HG02678 (cell line): ENCODE measurements at regions not wholly inside any gene's neighbourhood (a gene's known extent, or its start where the extent isn't known, plus 50 kb on each side); places are given as distances from the start of the nearest gene placed in this dataset.

ENCODE experiments used
- ATAC-seq: cut with Tn5 transposase; IDR thresholded peaks from one replicate; pipeline ENCODE4 v1.9.1; 2021; ENCODE audit warnings: mild to moderate bottlenecking, moderate library complexity; ENCODE audit not compliant: unreplicated experiment

GRCh38 chr2:207403141-207403540 is 126.6 kb upstream of the CREB1 start:
- ATAC-seq: no peak

GRCh38 chr2:207403950-207404349 is 125.8 kb upstream of the CREB1 start:
- ATAC-seq: no peak

- no peak for ATAC-seq
These were observed 124.6 kb upstream of the CREB1 start for GRCh38 chr2:207405150-207405549.

GRCh38 chr2:207408086-207408794 is 121.5 kb upstream of the CREB1 start:
- peak; percentile 83 for ATAC-seq

GRCh38 chr2:207409517-207409916 is 120.2 kb upstream of the CREB1 start:
- no peak for ATAC-seq

- ATAC-seq: no peak
These were observed 116.9 kb upstream of the CREB1 start for GRCh38 chr2:207412787-207413310.

GRCh38 chr2:207413376-207413907 is 116.3 kb upstream of the CREB1 start:
- ATAC-seq: no peak

GRCh38 chr2:207416111-207416510 is 113.7 kb upstream of the CREB1 start:
- no peak for ATAC-seq

GRCh38 chr2:207416900-207417299 is 112.9 kb upstream of the CREB1 start:
- ATAC-seq: no peak

- ATAC-seq: no peak
These were observed 112.5 kb upstream of the CREB1 start for GRCh38 chr2:207417301-207417718.

GRCh38 chr2:207418419-207418818 is 111.3 kb upstream of the CREB1 start:
- no peak for ATAC-seq

GRCh38 chr2:207419331-207419730 is 110.4 kb upstream of the CREB1 start:
- no peak for ATAC-seq

- ATAC-seq: no peak
These were observed 108.1 kb upstream of the CREB1 start for GRCh38 chr2:207421671-207422070.

GRCh38 chr2:207422380-207422779 is 107.4 kb upstream of the CREB1 start:
- no peak for ATAC-seq

GRCh38 chr2:207423886-207424285 is 105.9 kb upstream of the CREB1 start:
- peak; percentile 97 for ATAC-seq

- no peak for ATAC-seq
These were observed 101.8 kb upstream of the CREB1 start for GRCh38 chr2:207427986-207428385.

GRCh38 chr2:207428573-207428972 is 101.2 kb upstream of the CREB1 start:
- ATAC-seq: no peak

- ATAC-seq: no peak
These were observed 97.3 kb upstream of the CREB1 start for GRCh38 chr2:207432453-207432852.

- no peak for ATAC-seq
These were observed 95.5 kb upstream of the CREB1 start for GRCh38 chr2:207434306-207434705.

GRCh38 chr2:207434899-207435465 is 94.8 kb upstream of the CREB1 start:
- ATAC-seq: no peak

GRCh38 chr2:207437136-207437523 is 92.6 kb upstream of the CREB1 start:
- ATAC-seq: no peak

GRCh38 chr2:207437524-207438143 is 92.1 kb upstream of the CREB1 start:
- ATAC-seq: no peak
